Left lung (tissue), 4 donors: ENCODE measurements at regions not wholly inside any gene's neighbourhood (a gene's known extent, or its start where the extent isn't known, plus 50 kb on each side); places are given as distances from the start of the nearest gene placed in this dataset.

Experiments used
- ATAC-seq: fragments of 200-7000 bp; cut with Tn5 transposase; one replicate; pipeline ENCODE4 v1.9.1; 2020; ENCODE audit warnings: moderate library complexity
- DNase-seq, 4 donors: peaks; one replicate each; pipeline ENCODE4 v3.0.0-alpha.2; 2013 to 2020
- H3K27ac ChIP-seq, 2 donors: fragments of 200-600 bp; sonication (generic) in 1 of 2; one replicate each; pipeline versions ENCODE4 v1.5.0 to v1.8.0; 2020 to 2021
- H3K27me3 ChIP-seq, 2 donors: fragments of 200-600 bp; sonication (generic) in 1 of 2; one replicate each; pipeline versions ENCODE4 v1.5.0 to v1.8.0; 2020 to 2021
- H3K36me3 ChIP-seq, 2 donors: fragments of 200-600 bp; sonication (generic) in 1 of 2; one replicate each; pipeline versions ENCODE4 v1.5.0 to v1.8.0; 2020 to 2021
- H3K4me1 ChIP-seq, 2 donors: fragments of 200-600 bp; one replicate each; pipeline ENCODE4 v1.8.0; 2021
- H3K4me3 ChIP-seq, 2 donors: fragments of 200-600 bp; sonication (generic) in 1 of 2; one replicate each; pipeline versions ENCODE4 v1.5.0 to v1.8.0; 2020 to 2021; ENCODE audit warnings: mild to moderate bottlenecking in 1 of 2
- H3K9me3 ChIP-seq, 2 donors: fragments of 200-600 bp; sonication (generic) in 1 of 2; one replicate each; pipeline versions ENCODE4 v1.5.0 to v1.8.0; 2020 to 2021
- CTCF ChIP-seq, 2 donors: fragments of 200-600 bp; sonication (generic) in 1 of 2; IDR thresholded peaks; one replicate each; pipeline versions ENCODE4 v1.5.0 to v1.8.0; 2021; ENCODE audit warnings: antibody characterized with exemption in 2 of 2
- intact Hi-C, 2 donors: fragments of 100-400 bp; cut with DNase I; formaldehyde crosslinking; loops; one replicate each; pipeline versions ENCODE4 v1.11.2 to v1.14.2; 2022
- donor health status: DM: no; HTN: yes; CAD: no.
- donor health status: DM: no; HTN: no; CAD: no.

GRCh38 chr18:55072698-55073097, 113.4 kb upstream of the CCDC68 start:
- H3K36me3 ChIP-seq, result no peaks in the 10 kb centered on the region
- no peak for TF ChIP-seq CTCF (IDR thresholded peaks at IDR 0.05)
- H3K4me3 ChIP-seq, result no peak overlapping the region
- H3K4me1 ChIP-seq, result no peaks in the 10 kb centered on the region
- H3K27ac ChIP-seq, result no peak overlapping the region
- intact Hi-C loops, result no loop called here
- ATAC-seq (no peak), DNase-seq (no peak)
- no peaks in the 10 kb centered on the region for H3K9me3 ChIP-seq
- H3K27me3 ChIP-seq, result no peaks in the 10 kb centered on the region

GRCh38 chr18:55072181-55072580, 112.9 kb upstream of the CCDC68 start:
- DNase-seq (no peak), ATAC-seq (no peak)
- no peak for TF ChIP-seq CTCF (IDR thresholded peaks at IDR 0.05)
- Histone ChIP-seq H3K4me3 (no peak overlapping the region), H3K4me1 (no peaks in the 10 kb centered on the region), H3K36me3 (no peaks in the 10 kb centered on the region), H3K27ac (no peak overlapping the region), H3K27me3 (no peaks in the 10 kb centered on the region), H3K9me3 (no peaks in the 10 kb centered on the region)
- intact Hi-C loops, result no loop called here

- no peaks in the 10 kb centered on the region for H3K4me1 ChIP-seq
- H3K9me3 ChIP-seq, result no peaks in the 10 kb centered on the region
- H3K27ac ChIP-seq, result no peak overlapping the region
- ATAC-seq (no peak), DNase-seq (no peak)
- H3K27me3 ChIP-seq, result no peaks in the 10 kb centered on the region
- no peaks in the 10 kb centered on the region for H3K36me3 ChIP-seq
- no peak for TF ChIP-seq CTCF (IDR thresholded peaks at IDR 0.05)
- intact Hi-C loops, result no loop called here
- H3K4me3 ChIP-seq, result no peak overlapping the region
Measured at GRCh38 chr18:55069497-55069896, 110.2 kb upstream of the CCDC68 start.

GRCh38 chr18:55064760-55065159, 105.5 kb upstream of the CCDC68 start:
- H3K27ac ChIP-seq, result no peak overlapping the region
- no peaks in the 10 kb centered on the region for H3K27me3 ChIP-seq
- H3K4me1 ChIP-seq, result no peaks in the 10 kb centered on the region
- H3K9me3 ChIP-seq, result no peaks in the 10 kb centered on the region
- H3K4me3 ChIP-seq, result no peak overlapping the region
- no peak for ATAC-seq
- no peaks in the 10 kb centered on the region for H3K36me3 ChIP-seq
- intact Hi-C loops, result no loop called here
- no peak for DNase-seq
- no peak for TF ChIP-seq CTCF (IDR thresholded peaks at IDR 0.05)

GRCh38 chr18:55064073-55064472, 104.8 kb upstream of the CCDC68 start:
- Histone ChIP-seq H3K4me3 (no peak overlapping the region), H3K27me3 (no peaks in the 10 kb centered on the region), H3K4me1 (no peaks in the 10 kb centered on the region), H3K36me3 (no peaks in the 10 kb centered on the region), H3K9me3 (no peaks in the 10 kb centered on the region), H3K27ac (no peak overlapping the region)
- TF ChIP-seq CTCF (IDR thresholded peaks at IDR 0.05), result no peak
- intact Hi-C loops, result no loop called here
- no peak for ATAC-seq
- no peak for DNase-seq
